Endothelial cell of umbilical vein (primary cell): ENCODE measurements at regions not wholly inside any gene's neighbourhood (a gene's known extent, or its start where the extent isn't known, plus 50 kb on each side); places are given as distances from the start of the nearest gene placed in this dataset.

Source experiments
- BruUV-seq: library from RNA; stranded (reverse); fragments of 400-500 nt; replicated peaks from 2 replicates; lab custom pipeline; 2021; lab: Mats Ljungman, UMichigan
- CTCF ChIA-PET: fragments of 300-600, 350-600 bp; sonication (Branson Sonifier 250); formaldehyde crosslinking; loops from one replicate; lab custom pipeline; 2021; ENCODE audit warnings: antibody characterized with exemption, inconsistent platforms; lab: Charles Lee
- POLR2A ChIA-PET: fragments of 300-600, 350-600 bp; sonication (Branson Sonifier 250); formaldehyde crosslinking; loops from one replicate; lab custom pipeline; 2021; ENCODE audit warnings: antibody characterized with exemption, inconsistent platforms; lab: Charles Lee
- DNase-seq: peaks from one replicate; pipeline ENCODE4 v3.0.0-alpha.2; 2011; ENCODE audit warnings: low read depth, low spot score
- FAIRE-seq: peaks from 2 replicates; lab custom pipeline; 2011; peaks lifted over from hg19 to GRCh38; lab: Jason Lieb, UNC
- H2AFZ ChIP-seq: 2 replicates; pipeline ENCODE4 v1.6.0; 2012; ENCODE audit warnings: low read depth, low read length, control low read depth, inconsistent platforms
- H3K27ac ChIP-seq: 2 replicates; pipeline ENCODE4 v1.5.1; 2011; ENCODE audit warnings: low read depth, mild to moderate bottlenecking, control low read depth, low read length, moderate library complexity; ENCODE audit not compliant: insufficient read depth
- H3K27me3 ChIP-seq, 2 experiments: 2 replicates each; pipeline versions ENCODE4 v1.6.0 to v1.6.1; 2011; ENCODE audit warnings: low read length in 2 of 2, mixed read lengths in 1 of 2; ENCODE audit not compliant: control insufficient read depth in 2 of 2, insufficient read depth in 2 of 2
- H3K36me3 ChIP-seq, 2 experiments: 2 replicates in 1 of 2; 3 replicates in 1 of 2; pipeline ENCODE4 v1.5.1; 2011; ENCODE audit warnings: low read length in 2 of 2, mild to moderate bottlenecking in 1 of 2, moderate library complexity in 1 of 2; ENCODE audit not compliant: control insufficient read depth in 2 of 2, insufficient read depth in 2 of 2; ENCODE audit errors: extremely low read depth in 1 of 2
- H3K4me1 ChIP-seq: 3 replicates; pipeline ENCODE4 v1.5.1; 2011; ENCODE audit warnings: mild to moderate bottlenecking, low read length; ENCODE audit not compliant: control insufficient read depth, insufficient read depth; ENCODE audit errors: extremely low read depth
- H3K4me2 ChIP-seq: 2 replicates; pipeline ENCODE4 v1.6.1; 2011; ENCODE audit warnings: low read length, control low read depth, mixed read lengths; ENCODE audit not compliant: insufficient read depth
- H3K4me3 ChIP-seq, 3 experiments: fragments of 200-600 bp in 1 of 3; sonication (generic), shearing (Covaris generic) in 1 of 3; replicated peaks in 1 of 3; 2 replicates each; pipeline ENCODE4 v1.5.1; 2011 to 2016; ENCODE audit warnings: control low read depth in 3 of 3, low read length in 3 of 3, mild to moderate bottlenecking in 2 of 3, inconsistent platforms in 1 of 3, low read depth in 1 of 3, moderate library complexity in 1 of 3; ENCODE audit not compliant: insufficient read depth in 1 of 3
- H3K79me2 ChIP-seq: 2 replicates; pipeline ENCODE4 v1.6.0; 2012; ENCODE audit warnings: low read length, inconsistent platforms; ENCODE audit not compliant: control insufficient read depth, insufficient read depth
- H3K9ac ChIP-seq: replicated peaks from 2 replicates; pipeline ENCODE3; 2011; ENCODE audit warnings: low read length, control low read depth; ENCODE audit not compliant: insufficient read depth; ENCODE audit errors: extremely low read depth
- H3K9me1 ChIP-seq: replicated peaks from 3 replicates; pipeline ENCODE4 v1.6.0; 2011; ENCODE audit warnings: mild to moderate bottlenecking, low read length; ENCODE audit not compliant: control insufficient read depth, insufficient read depth; ENCODE audit errors: extremely low read depth
- H3K9me3 ChIP-seq: replicated peaks from 2 replicates; pipeline ENCODE4 v1.5.1; 2012; ENCODE audit warnings: low read length, inconsistent platforms; ENCODE audit not compliant: control insufficient read depth, insufficient read depth
- H4K20me1 ChIP-seq: replicated peaks from 2 replicates; pipeline ENCODE3; 2011; ENCODE audit warnings: mild to moderate bottlenecking, low read length; ENCODE audit not compliant: control insufficient read depth, insufficient read depth; ENCODE audit errors: extremely low read depth
- EZH2 ChIP-seq: IDR thresholded peaks from 2 replicates; pipeline ENCODE4 v1.6.1; 2012; ENCODE audit warnings: borderline replicate concordance, low read depth, mild to moderate bottlenecking, moderate library complexity, low read length, inconsistent platforms; ENCODE audit not compliant: severe bottlenecking
- FOS ChIP-seq: IDR thresholded peaks from 2 replicates; pipeline ENCODE4 v1.6.1; 2011; ENCODE audit warnings: mild to moderate bottlenecking, low read length, moderate library complexity, borderline replicate concordance; ENCODE audit not compliant: insufficient read depth
- GATA2 ChIP-seq: IDR thresholded peaks from 2 replicates; pipeline ENCODE4 v1.7.0; 2011; ENCODE audit warnings: low read depth, mild to moderate bottlenecking, moderate library complexity, mixed read lengths, low read length; ENCODE audit not compliant: insufficient read length, insufficient read depth
- JUN ChIP-seq: IDR thresholded peaks from 2 replicates; pipeline ENCODE4 v1.6.1; 2011; ENCODE audit warnings: borderline replicate concordance, low read depth; ENCODE audit not compliant: insufficient read length, insufficient read depth
- MYC ChIP-seq: IDR thresholded peaks from one replicate; pipeline ENCODE4 v1.6.1; 2011; ENCODE audit warnings: mild to moderate bottlenecking, low read depth, low read length
- POLR2A ChIP-seq: IDR thresholded peaks from 2 replicates; pipeline ENCODE4 v1.6.1; 2012; ENCODE audit warnings: low read depth, mild to moderate bottlenecking, control low read depth, low read length
- POLR2AphosphoS5 ChIP-seq: IDR thresholded peaks from 2 replicates; pipeline ENCODE4 v1.6.1; 2012; ENCODE audit warnings: low read depth, mild to moderate bottlenecking, control low read depth, low read length, moderate library complexity; ENCODE audit not compliant: insufficient read depth
- dilution Hi-C: fragments of 300-500 bp; cut with MboI; formaldehyde crosslinking; loops from one replicate; pipeline ENCODE4 v1.15.0; 2019; ENCODE audit warnings: low sequenced_read_pairs; ENCODE audit not compliant: extremely low pct_ligation_motif_present
- intact Hi-C: fragments of 100-400 bp; cut with micrococcal nuclease; formaldehyde crosslinking; loops from one replicate; pipeline ENCODE4 v1.10.0; 2022
- TF ChIP-seq, protein P1 (sequence below), 2 donors: IDR thresholded peaks; 1 replicate in 1 of 2; 2 replicates in 1 of 2; pipeline ENCODE4 v1.5.1; 2011; ENCODE audit warnings: low read length in 2 of 2, mild to moderate bottlenecking in 2 of 2, moderate library complexity in 2 of 2, control low read depth in 1 of 2, inconsistent platforms in 1 of 2, low read depth in 1 of 2; ENCODE audit not compliant: insufficient read depth in 1 of 2; ENCODE audit errors: extremely low read depth in 1 of 2
- TF ChIP-seq, protein P2 (sequence below): IDR thresholded peaks from 2 replicates; pipeline ENCODE4 v1.6.1; 2011; ENCODE audit not compliant: insufficient read depth, insufficient read length

DNA sequence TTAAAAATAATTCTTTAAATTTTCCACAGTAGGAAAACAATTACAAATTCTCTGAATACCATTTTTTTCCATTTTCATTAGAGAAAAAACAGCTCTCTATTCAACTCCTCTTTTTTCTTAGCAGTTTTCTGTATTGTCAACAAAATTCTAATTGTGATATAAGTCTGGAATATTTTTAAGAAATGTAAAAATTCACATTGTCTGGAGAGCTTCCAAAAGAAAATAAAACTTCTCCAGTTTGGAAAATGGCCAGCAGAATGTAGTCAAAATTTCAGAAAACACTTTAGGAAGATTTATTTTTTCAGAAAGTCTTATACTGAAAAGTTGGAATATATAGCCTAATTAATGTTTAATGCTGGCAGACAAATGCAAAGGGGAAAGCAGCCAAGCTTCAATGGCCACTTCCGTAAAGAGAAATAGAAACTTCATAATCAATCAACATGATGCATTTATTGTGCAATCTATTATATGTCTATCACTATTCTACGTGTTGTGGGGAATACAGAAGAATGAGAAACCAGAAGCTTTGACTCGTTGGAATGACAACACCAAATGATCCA lies 733.2 kb upstream of the PKDCC start:
- no peak overlapping the region for H2AFZ ChIP-seq
- H3K9me3 ChIP-seq: no peaks in the 10 kb centered on the region
- POLR2A ChIA-PET: no interaction called here
- no peaks in the 10 kb centered on the region for H3K9me1 ChIP-seq
- no peak overlapping the region for H3K4me3 ChIP-seq
- TF ChIP-seq, protein P1, sequence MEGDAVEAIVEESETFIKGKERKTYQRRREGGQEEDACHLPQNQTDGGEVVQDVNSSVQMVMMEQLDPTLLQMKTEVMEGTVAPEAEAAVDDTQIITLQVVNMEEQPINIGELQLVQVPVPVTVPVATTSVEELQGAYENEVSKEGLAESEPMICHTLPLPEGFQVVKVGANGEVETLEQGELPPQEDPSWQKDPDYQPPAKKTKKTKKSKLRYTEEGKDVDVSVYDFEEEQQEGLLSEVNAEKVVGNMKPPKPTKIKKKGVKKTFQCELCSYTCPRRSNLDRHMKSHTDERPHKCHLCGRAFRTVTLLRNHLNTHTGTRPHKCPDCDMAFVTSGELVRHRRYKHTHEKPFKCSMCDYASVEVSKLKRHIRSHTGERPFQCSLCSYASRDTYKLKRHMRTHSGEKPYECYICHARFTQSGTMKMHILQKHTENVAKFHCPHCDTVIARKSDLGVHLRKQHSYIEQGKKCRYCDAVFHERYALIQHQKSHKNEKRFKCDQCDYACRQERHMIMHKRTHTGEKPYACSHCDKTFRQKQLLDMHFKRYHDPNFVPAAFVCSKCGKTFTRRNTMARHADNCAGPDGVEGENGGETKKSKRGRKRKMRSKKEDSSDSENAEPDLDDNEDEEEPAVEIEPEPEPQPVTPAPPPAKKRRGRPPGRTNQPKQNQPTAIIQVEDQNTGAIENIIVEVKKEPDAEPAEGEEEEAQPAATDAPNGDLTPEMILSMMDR (IDR thresholded peaks at IDR 0.05; ENCODE audit: extremely low read depth in 1 of 2, insufficient read depth in 1 of 2, low read depth in 1 of 2, low read length in 2 of 2): no peak
- TF ChIP-seq POLR2A (no peak), GATA2 (no peak), FOS (no peak), POLR2AphosphoS5 (no peak), JUN (no peak), MYC (no peak), EZH2 (no peak)
- TF ChIP-seq, protein P2, sequence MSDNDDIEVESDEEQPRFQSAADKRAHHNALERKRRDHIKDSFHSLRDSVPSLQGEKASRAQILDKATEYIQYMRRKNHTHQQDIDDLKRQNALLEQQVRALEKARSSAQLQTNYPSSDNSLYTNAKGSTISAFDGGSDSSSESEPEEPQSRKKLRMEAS: no peak
- H3K79me2 ChIP-seq: no peaks in the 10 kb centered on the region
- CTCF ChIA-PET: no interaction called here
- no peak overlapping the region for H3K9ac ChIP-seq
- peaks cover 2% of the 10 kb centered on the region for H3K4me1 ChIP-seq
- dilution Hi-C loops (no loop called here), intact Hi-C loops (loop anchor here (10.0 kb wide), 1 partner anchor 360 kb away; no protein-coding TSS in a partner anchor)
- no TSS peak for BruUV-seq
- no peaks in the 10 kb centered on the region for H3K27me3 ChIP-seq
- H3K36me3 ChIP-seq: no peaks in the 10 kb centered on the region
- no peak overlapping the region for H3K27ac ChIP-seq
- H3K4me2 ChIP-seq: no peak overlapping the region
- H4K20me1 ChIP-seq: no peaks in the 10 kb centered on the region
- no peak for FAIRE-seq
- DNase-seq: no peak
